ENCODE measurements at regions not wholly inside any gene's neighbourhood (a gene's known extent, or its start where the extent isn't known, plus 50 kb on each side); places are given as distances from the start of the nearest gene placed in this dataset.
A peak's percentile ranks its signal among the peaks of the same experiment; 100 is the strongest.
"Not testable (repeated sequence)": the region's sequence is repeated elsewhere in the genome, so short reads cannot be mapped to it uniquely, and the experiment has no call there.

DNA sequence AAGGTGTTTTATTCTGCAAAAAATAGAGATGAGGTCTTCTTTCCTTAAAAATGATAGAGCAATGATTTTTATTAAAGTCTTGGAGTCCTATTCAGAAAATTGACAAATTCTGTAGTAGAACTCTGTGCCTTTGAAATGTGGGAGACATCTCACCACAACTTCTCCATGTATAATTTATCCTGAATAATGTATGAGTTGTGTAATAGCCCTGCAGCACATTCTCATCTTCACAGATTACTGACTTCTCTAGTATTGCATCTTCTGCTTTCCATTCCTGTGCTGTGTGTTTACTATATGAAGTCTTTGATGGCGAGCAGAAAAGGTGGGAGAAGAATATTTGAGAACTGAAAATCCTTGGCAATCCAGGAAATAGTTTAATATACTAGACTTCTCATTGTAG, 255.6 kb downstream of the TTC6 start:
- no peak for DNase-seq

DNA sequence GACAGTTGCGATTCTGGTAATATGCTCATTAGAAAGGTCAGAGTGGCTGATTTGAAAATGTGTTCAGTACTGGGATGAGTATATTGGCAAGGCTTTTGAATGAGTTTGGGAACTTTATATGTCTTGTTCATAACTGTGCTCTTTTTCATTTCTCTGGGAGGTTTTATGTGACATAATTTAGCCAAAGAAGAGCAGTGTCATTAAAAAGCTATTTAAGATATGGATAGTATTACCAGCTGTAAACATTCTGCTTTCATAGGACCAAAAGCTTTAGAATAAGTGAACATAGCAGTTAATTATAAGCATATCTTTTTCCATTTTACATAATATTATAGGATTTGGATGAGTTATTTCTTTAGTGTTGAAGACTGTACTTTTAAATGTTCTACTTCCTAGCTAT, 260.4 kb downstream of the TTC6 start:
- no peak for DNase-seq

DNA sequence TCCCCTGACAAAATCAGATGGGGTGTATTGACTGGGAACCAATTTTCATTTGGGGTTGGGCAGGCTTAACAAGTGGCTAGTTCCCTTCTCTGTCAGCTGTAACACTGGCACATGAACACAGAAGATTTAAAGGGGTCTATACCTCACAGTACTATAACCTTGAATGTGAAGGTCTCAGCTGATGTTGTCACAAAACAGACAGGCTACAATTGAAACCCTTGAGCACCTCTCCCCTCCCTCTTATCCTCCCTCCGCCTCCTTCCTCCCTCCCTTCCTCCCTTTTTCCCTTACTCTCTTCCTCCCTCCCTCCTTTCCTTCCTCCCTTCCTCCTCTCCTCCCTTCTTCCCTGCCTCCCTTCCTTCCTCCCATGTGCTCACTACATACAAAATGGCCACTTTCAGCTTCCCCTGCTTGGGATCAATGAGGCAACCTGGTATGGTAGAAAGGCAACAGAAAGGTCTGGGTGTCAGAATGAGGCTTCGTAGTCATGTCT, 262.4 kb downstream of the TTC6 start:
- no peak for DNase-seq

GRCh38 chr14:37858733-37859132, 263.3 kb downstream of the TTC6 start:
- no peak for DNase-seq

GRCh38 chr14:37859177-37859576, 263.7 kb downstream of the TTC6 start:
- no peak for DNase-seq

- no peak for DNase-seq
Measured at GRCh38 chr14:37862263-37862662, 266.8 kb downstream of the TTC6 start.

GRCh38 chr14:37864128-37864527, 268.7 kb downstream of the TTC6 start:
- no peak for DNase-seq

DNA sequence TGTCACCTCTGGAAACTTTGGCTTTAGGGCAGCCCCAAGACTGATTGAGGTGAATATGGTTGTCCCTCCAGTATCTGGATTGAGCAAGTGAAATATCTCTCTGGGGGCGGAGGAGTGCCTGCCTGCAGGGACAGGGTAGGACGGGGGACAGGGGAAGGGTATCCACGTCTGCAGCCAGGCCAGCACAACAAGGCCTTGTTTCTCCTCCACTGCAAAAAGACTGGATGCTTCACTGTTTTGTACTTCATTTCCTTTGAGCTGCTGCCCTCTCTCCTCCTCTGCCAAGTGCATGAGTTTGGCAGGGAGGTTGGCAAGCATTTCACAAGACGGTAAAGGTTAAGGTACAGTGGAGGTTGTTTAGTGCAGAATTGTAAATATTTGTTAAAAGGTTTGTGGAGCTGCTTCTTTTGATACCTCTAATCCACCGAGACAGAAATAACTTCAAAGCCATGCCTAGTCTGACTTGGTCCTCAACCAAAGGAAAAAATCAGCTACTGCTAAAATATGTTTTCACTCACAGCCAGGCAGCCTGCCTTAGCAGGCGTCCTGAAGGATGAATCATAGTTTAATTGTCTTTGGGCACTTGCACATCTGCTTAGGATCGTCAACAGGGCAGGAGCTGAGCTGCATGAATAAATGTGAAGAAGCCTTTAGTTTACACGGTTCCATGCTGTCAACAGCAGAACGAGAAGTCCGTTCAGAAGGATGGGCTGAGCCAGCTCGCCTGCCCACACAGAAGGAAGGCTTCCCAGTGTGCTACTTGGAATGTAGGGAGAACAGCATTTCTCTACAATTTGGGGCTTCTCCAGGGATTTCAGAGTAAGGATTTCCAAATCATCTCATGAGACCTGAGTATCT, 269.7 kb downstream of the TTC6 start:
- no peak for DNase-seq

DNA sequence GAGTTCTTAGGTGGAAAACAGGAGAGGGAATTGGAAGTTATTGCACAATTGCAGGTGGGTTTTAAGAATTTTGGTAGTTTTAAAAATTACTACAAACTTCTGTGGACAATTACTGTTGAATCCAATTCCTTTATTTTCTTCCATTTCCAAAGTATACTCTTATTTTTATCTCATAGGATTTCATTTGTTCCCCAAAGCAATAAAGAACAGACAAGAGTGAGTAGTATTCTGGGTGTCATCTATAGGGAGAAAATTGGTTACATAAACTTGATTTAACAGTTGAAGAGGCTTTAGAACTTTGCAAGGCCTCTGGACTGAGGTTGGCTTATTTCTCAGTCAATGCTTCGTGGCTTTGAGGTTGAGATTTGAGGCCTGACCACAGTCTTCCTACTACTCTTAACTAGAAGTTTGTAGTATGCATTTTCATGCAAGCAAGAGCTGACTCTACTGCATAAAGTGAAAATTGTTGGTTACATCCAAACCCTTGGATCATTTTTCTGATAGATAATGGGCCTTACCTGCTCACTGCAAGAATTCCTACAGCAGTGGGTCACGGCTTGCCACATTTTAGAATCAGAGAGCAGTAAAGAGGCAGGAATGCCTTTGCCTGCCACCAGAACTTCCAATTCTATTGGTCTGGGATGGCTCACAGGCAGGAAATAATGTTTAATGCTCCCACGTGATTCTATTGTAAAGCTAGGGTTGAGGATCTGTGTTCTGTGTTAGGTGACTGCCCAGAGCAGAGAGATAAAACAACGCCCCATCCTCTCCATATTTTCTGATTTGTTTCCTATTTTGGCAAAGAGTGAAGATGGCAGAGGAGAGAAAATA, 270.5 kb downstream of the TTC6 start:
- no peak for DNase-seq

DNA sequence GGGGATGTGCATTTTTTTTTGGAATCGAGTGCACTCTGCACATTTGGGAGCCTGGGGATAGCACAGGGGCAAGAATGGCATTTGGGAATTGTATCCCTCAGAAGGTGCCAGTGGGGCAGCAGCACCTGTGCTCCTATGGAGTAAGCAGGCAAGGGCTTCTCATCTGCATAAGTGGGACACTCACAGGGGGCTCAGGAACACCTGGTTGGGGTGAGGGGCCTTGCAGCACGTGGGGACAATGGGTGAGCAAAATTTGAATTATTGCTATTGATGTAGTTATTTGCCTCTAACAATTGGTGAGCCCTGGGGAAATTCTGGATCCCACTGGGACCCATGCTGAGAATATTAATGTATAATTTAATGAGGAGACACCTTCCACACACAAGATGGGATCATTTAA, 274.2 kb downstream of the TTC6 start:
- DNase-seq, result no peak

- DNase-seq, result no peak
Measured at GRCh38 chr14:37870170-37870569, 274.7 kb downstream of the TTC6 start.

GRCh38 chr14:37870632-37871346, 275.4 kb downstream of the TTC6 start:
- no peak for DNase-seq

GRCh38 chr14:37874065-37874428, 278.6 kb downstream of the TTC6 start:
- DNase-seq, result not testable (repeated sequence)

GRCh38 chr14:37874429-37875109, 279.1 kb downstream of the TTC6 start:
- peak; percentile 77 for DNase-seq

GRCh38 chr14:37888234-37888633, 292.8 kb downstream of the TTC6 start:
- no peak for DNase-seq

DNA sequence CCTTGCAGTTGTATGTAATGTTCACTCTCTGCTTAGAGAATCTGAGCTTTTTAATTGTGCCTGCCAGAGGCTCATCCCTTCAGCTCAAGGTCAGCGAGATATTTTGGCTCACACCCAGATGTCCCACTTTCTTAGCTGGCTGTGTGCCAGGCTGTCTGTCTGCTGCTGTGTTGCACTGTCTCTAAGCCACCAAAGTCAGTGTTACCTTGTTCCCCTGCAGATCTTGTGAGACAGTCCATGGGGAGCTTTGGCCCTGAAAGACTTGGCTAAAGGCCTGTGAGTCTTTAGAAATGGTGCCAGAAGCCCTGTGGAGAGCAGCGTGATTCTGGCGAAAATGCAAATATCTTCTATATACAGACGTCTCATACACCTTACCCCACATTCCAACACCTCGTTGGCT, 293.7 kb downstream of the TTC6 start:
- no peak for DNase-seq

DNA sequence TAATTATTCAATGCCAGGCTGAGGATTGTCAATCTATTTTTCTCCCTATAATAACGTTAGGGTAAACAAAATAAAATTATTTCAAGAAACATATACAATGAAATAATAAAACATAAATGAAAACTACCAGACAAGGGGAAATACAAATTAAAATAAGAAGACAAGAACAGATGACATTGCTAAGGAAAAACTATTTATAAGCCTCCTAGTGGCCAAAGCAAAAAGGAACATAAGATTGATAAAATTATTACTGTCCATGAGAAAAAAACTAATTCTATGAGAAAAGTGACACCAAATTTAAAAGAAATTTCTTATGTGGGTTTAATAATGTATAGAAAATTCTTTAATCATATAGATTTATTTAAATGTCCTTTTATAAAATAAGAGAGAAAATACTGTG, 294.7 kb downstream of the TTC6 start:
- DNase-seq, result no peak

- DNase-seq, result not testable (repeated sequence)
Measured at GRCh38 chr14:37891500-37891899, 296.1 kb downstream of the TTC6 start.

GRCh38 chr14:37894463-37894862, 299.0 kb downstream of the TTC6 start:
- DNase-seq, result no peak

- DNase-seq, result no peak
Measured at GRCh38 chr14:37899365-37899764, 303.9 kb downstream of the TTC6 start.

- DNase-seq, result no peak
Measured at GRCh38 chr14:37900561-37900960, 305.1 kb downstream of the TTC6 start.

- no peak for DNase-seq
Measured at GRCh38 chr14:37901978-37902377, 305.7 kb upstream of the SSTR1 start.
